GM12878 (cell line): ENCODE measurements at regions not wholly inside any gene's neighbourhood (a gene's known extent, or its start where the extent isn't known, plus 50 kb on each side); places are given as distances from the start of the nearest gene placed in this dataset.
A peak's percentile ranks its signal among the peaks of the same experiment; 100 is the strongest.

Source experiments
- ATAC-seq: fragments of 200-7000 bp; cut with Tn5 transposase; 3 replicates; pipeline ENCODE4 v1.9.1; 2020; ENCODE audit warnings: mild to moderate bottlenecking, moderate library complexity
- BruUV-seq: library from RNA; stranded (reverse); fragments of 400-500 nt; replicated peaks from 2 replicates; lab custom pipeline; 2021; lab: Mats Ljungman, UMichigan
- CTCF ChIA-PET: fragments of 300-600 bp; sonication (Branson Sonifier 250); formaldehyde crosslinking; extraction: SDS; loops from one replicate; lab custom pipeline; 2021; ENCODE audit warnings: inconsistent platforms; lab: Yijun Ruan, JAX
- POLR2A ChIA-PET: fragments of 350-600 bp; formaldehyde crosslinking; extraction: SDS; loops from one replicate; lab custom pipeline; 2021; ENCODE audit warnings: inconsistent platforms; lab: Charles Lee
- RAD21 ChIA-PET: fragments of 300-600 bp; sonication (Branson Sonifier 250); formaldehyde crosslinking; loops from one replicate; lab custom pipeline; 2023; ENCODE audit warnings: antibody characterized with exemption; ENCODE audit not compliant: unreplicated experiment; lab: Charles Lee
- SMC1A ChIA-PET: fragments of 300-600 bp; sonication (Branson Sonifier 250); formaldehyde crosslinking; loops from one replicate; lab custom pipeline; 2023; ENCODE audit not compliant: unreplicated experiment, uncharacterized antibody; lab: Charles Lee
- DNase-seq: peaks from one replicate; pipeline ENCODE4 v3.0.0-alpha.2; 2011; ENCODE audit warnings: low read depth, low spot score
- FAIRE-seq: peaks from 3 replicates; lab custom pipeline; 2011; peaks lifted over from hg19 to GRCh38; lab: Jason Lieb, UNC
- H2AFZ ChIP-seq: 2 replicates; pipeline ENCODE4 v1.6.0; 2011; ENCODE audit warnings: low read depth, low read length, control low read depth; ENCODE audit not compliant: control insufficient read depth
- H3K27ac ChIP-seq: 2 replicates; pipeline ENCODE4 v1.5.1; 2011; ENCODE audit warnings: control low read depth; ENCODE audit not compliant: control insufficient read depth, insufficient read depth
- H3K27me3 ChIP-seq, 2 experiments: replicated peaks in 1 of 2; 2 replicates each; pipeline versions ENCODE4 v1.6.0 to v1.6.1; 2011; ENCODE audit warnings: low read length in 1 of 2; ENCODE audit not compliant: control insufficient read depth in 2 of 2, insufficient read depth in 2 of 2
- H3K36me3 ChIP-seq, 2 experiments: 2 replicates each; pipeline ENCODE4 v1.5.1; 2011; ENCODE audit warnings: low read length in 1 of 2; ENCODE audit not compliant: control insufficient read depth in 2 of 2, insufficient read depth in 2 of 2
- H3K4me1 ChIP-seq: 2 replicates; pipeline ENCODE4 v1.6.1; 2011; ENCODE audit warnings: mild to moderate bottlenecking, low read length, moderate library complexity, mixed read lengths; ENCODE audit not compliant: control insufficient read depth, insufficient read depth
- H3K4me2 ChIP-seq: 2 replicates; pipeline ENCODE4 v1.6.0; 2011; ENCODE audit warnings: control low read depth; ENCODE audit not compliant: control insufficient read depth, insufficient read depth
- H3K4me3 ChIP-seq: fragments of 200-600 bp; sonication (generic); 2 replicates; pipeline ENCODE4 v1.5.1; 2016
- H3K79me2 ChIP-seq: 2 replicates; pipeline ENCODE4 v1.6.0; 2011; ENCODE audit warnings: low read length; ENCODE audit not compliant: control insufficient read depth, insufficient read depth
- H3K9ac ChIP-seq: 2 replicates; pipeline ENCODE4 v1.8.0; 2011; ENCODE audit warnings: low read length, control low read depth, mixed read lengths; ENCODE audit not compliant: control insufficient read depth, insufficient read depth
- H3K9me3 ChIP-seq: replicated peaks from 3 replicates; pipeline ENCODE4 v1.5.1; 2011; ENCODE audit warnings: mild to moderate bottlenecking, low read length; ENCODE audit not compliant: control insufficient read depth, insufficient read depth
- H4K20me1 ChIP-seq: 2 replicates; pipeline ENCODE4 v1.6.0; 2011; ENCODE audit not compliant: control insufficient read depth, insufficient read depth
- BRCA1 ChIP-seq: IDR thresholded peaks from 2 replicates; pipeline ENCODE4 v1.6.1; 2011; ENCODE audit warnings: low read depth, low read length, improper control_type of control experiment
- NKRF ChIP-seq: fragments of 450-650 bp; conservative IDR thresholded peaks from 2 replicates; pipeline ENCODE4 v1.6.1; 2017; ENCODE audit warnings: mild to moderate bottlenecking, moderate library complexity
- ZBTB11 ChIP-seq: fragments of 450-650 bp; formaldehyde crosslinking; IDR thresholded peaks from 2 replicates; pipeline ENCODE4 v1.5.0; 2022; ENCODE audit warnings: mild to moderate bottlenecking, missing genetic modification characterization
- ZNF217 ChIP-seq: fragments of 450-650 bp; IDR thresholded peaks from 2 replicates; pipeline ENCODE4 v1.6.1; 2017; ENCODE audit warnings: antibody characterized with exemption, mild to moderate bottlenecking
- WGBS: methylation state at CpG from one replicate; pipeline ENCODE4 v1.1.6; 2016; ENCODE audit warnings: low lambda C conversion rate; ENCODE audit not compliant: insufficient replicate concordance, insufficient coverage; ENCODE audit errors: missing lambda C conversion rate; 5-methylcytosine and 5-hydroxymethylcytosine counted together
- in situ Hi-C: fragments of 300-500 bp; cut with MboI; formaldehyde crosslinking; loops from 9 replicates; pipeline ENCODE4 v1.14.3; 2018; ENCODE audit warnings: mixed read lengths
- intact Hi-C: fragments of 100-400 bp; cut with micrococcal nuclease; formaldehyde crosslinking; loops from one replicate; pipeline ENCODE4 v1.14.2; 2022; ENCODE audit not compliant: unreplicated experiment

GRCh38 chr14:82398256-82398655 is 864.6 kb upstream of the SEL1L start:
- ChIA-PET RAD21 (no interaction called here), CTCF (interaction anchor here (1.5 kb wide), 1 partner anchor 17 kb away, joined by 3 read pairs; no protein-coding TSS in a partner anchor), SMC1A (no interaction called here), POLR2A (no interaction called here)
- H3K9ac ChIP-seq, result no peak overlapping the region
- in situ Hi-C loops, result no loop called here
- no peak overlapping the region for H3K27ac ChIP-seq
- intact Hi-C loops, result no loop called here
- no peaks in the 10 kb centered on the region for H3K79me2 ChIP-seq
- H3K4me2 ChIP-seq, result no peak overlapping the region
- H3K9me3 ChIP-seq, result no peaks in the 10 kb centered on the region
- no peak overlapping the region for H2AFZ ChIP-seq
- no peak overlapping the region for H3K4me3 ChIP-seq
- no peaks in the 10 kb centered on the region for H3K4me1 ChIP-seq
- TF ChIP-seq ZBTB11 (CRISPR knock-in tag), result no peak
- TF ChIP-seq NKRF, result no peak
- TF ChIP-seq BRCA1, result no peak
- TF ChIP-seq ZNF217, result no peak
- 26% methylated on average over 4 of the region's 4 CpGs for WGBS
- DNase-seq, result no peak
- H3K27me3 ChIP-seq, result no peaks in the 10 kb centered on the region
- BruUV-seq, result no TSS peak
- H3K36me3 ChIP-seq, result no peaks in the 10 kb centered on the region
- FAIRE-seq, result peak; percentile 77
- H4K20me1 ChIP-seq, result no peaks in the 10 kb centered on the region
- ATAC-seq, result peak; percentile 52
